HG03025 (cell line): ENCODE measurements at regions not wholly inside any gene's neighbourhood (a gene's known extent, or its start where the extent isn't known, plus 50 kb on each side); places are given as distances from the start of the nearest gene placed in this dataset.

Experiments used
- ATAC-seq: cut with Tn5 transposase; IDR thresholded peaks from one replicate; pipeline ENCODE4 v1.9.1; 2021; ENCODE audit warnings: mild to moderate bottlenecking, moderate library complexity; ENCODE audit not compliant: unreplicated experiment, low FRiP score

- no peak for ATAC-seq
Measured at GRCh38 chr9:107118863-107119624, 164.0 kb upstream of the RAD23B start.

- ATAC-seq = no peak
Measured at GRCh38 chr9:107119735-107120134, 163.3 kb upstream of the RAD23B start.

- ATAC-seq = no peak
Measured at GRCh38 chr9:107123389-107123788, 159.7 kb upstream of the RAD23B start.

GRCh38 chr9:107127608-107128007 is 155.5 kb upstream of the RAD23B start:
- no peak for ATAC-seq

GRCh38 chr9:107131108-107131799 is 151.8 kb upstream of the RAD23B start:
- no peak for ATAC-seq

GRCh38 chr9:107136296-107136695 is 146.8 kb upstream of the RAD23B start:
- no peak for ATAC-seq

- no peak for ATAC-seq
Measured at GRCh38 chr9:107137495-107138202, 145.4 kb upstream of the RAD23B start.

GRCh38 chr9:107138261-107138992 is 144.7 kb upstream of the RAD23B start:
- no peak for ATAC-seq

- ATAC-seq = no peak
Measured at GRCh38 chr9:107141967-107142366, 141.1 kb upstream of the RAD23B start.

GRCh38 chr9:107142430-107142829 is 140.6 kb upstream of the RAD23B start:
- ATAC-seq = no peak

- ATAC-seq = no peak
Measured at GRCh38 chr9:107142896-107143603, 140.0 kb upstream of the RAD23B start.

GRCh38 chr9:107144475-107144874 is 138.6 kb upstream of the RAD23B start:
- ATAC-seq = no peak

GRCh38 chr9:107147134-107147533 is 135.9 kb upstream of the RAD23B start:
- ATAC-seq = no peak

- no peak for ATAC-seq
Measured at GRCh38 chr9:107148216-107148615, 134.9 kb upstream of the RAD23B start.

- ATAC-seq = no peak
Measured at GRCh38 chr9:107149756-107150155, 133.3 kb upstream of the RAD23B start.

GRCh38 chr9:107153336-107153735 is 129.7 kb upstream of the RAD23B start:
- ATAC-seq = no peak

- ATAC-seq = no peak
Measured at GRCh38 chr9:107154291-107154690, 128.8 kb upstream of the RAD23B start.

GRCh38 chr9:107154766-107155165 is 128.3 kb upstream of the RAD23B start:
- ATAC-seq = no peak

GRCh38 chr9:107155244-107155817 is 127.7 kb upstream of the RAD23B start:
- no peak for ATAC-seq

- no peak for ATAC-seq
Measured at GRCh38 chr9:107158321-107158720, 124.8 kb upstream of the RAD23B start.
